ENCODE measurements at regions not wholly inside any gene's neighbourhood (a gene's known extent, or its start where the extent isn't known, plus 50 kb on each side); places are given as distances from the start of the nearest gene placed in this dataset.

GRCh38 chr18:61950371-61950770 lies 57.6 kb upstream of the RNF152 start:
- peaks cover 15 to 37% of the 10 kb centered on the region in 2 donors for H3K4me1 ChIP-seq (ENCODE audit: control insufficient read depth in 1 of 2, low read depth in 2 of 2)
- H3K27ac ChIP-seq = peak overlapping the region; percentile 63 to 74
- no peaks in the 10 kb centered on the region for H3K27me3 ChIP-seq (replicated peaks; ENCODE audit: insufficient read depth)
- H3K4me3 ChIP-seq = peak overlapping the region; percentile 59
- no peak for ATAC-seq (ENCODE audit: insufficient number of reproducible peaks, low FRiP score, low read depth)
- DNase-seq (ENCODE audit: low spot score) = no peak
- no peak for TF ChIP-seq CTCF (IDR thresholded peaks at IDR 0.05)
- H3K9me3 ChIP-seq = no peaks in the 10 kb centered on the region
- H3K36me3 ChIP-seq = no peaks in the 10 kb centered on the region

- Histone ChIP-seq H3K4me1 (ENCODE audit: control insufficient read depth in 1 of 2, low read depth in 2 of 2) (peaks cover 15 to 37% of the 10 kb centered on the region in 2 donors), H3K27ac (peak overlapping the region; percentile 63 to 74), H3K36me3 (no peaks in the 10 kb centered on the region), H3K9me3 (no peaks in the 10 kb centered on the region), H3K27me3 (replicated peaks; ENCODE audit: insufficient read depth) (no peaks in the 10 kb centered on the region), H3K4me3 (peak overlapping the region; percentile 59)
- TF ChIP-seq CTCF (IDR thresholded peaks at IDR 0.05) = no peak
- ATAC-seq (ENCODE audit: insufficient number of reproducible peaks, low FRiP score, low read depth) (peak; percentile 83), DNase-seq (ENCODE audit: low spot score) (peak; percentile 33)
These were observed 57.1 kb upstream of the RNF152 start for GRCh38 chr18:61949946-61950345.

- Histone ChIP-seq H3K4me3 (no peak overlapping the region), H3K36me3 (no peaks in the 10 kb centered on the region)
These were observed 56.1 kb upstream of the RNF152 start for GRCh38 chr18:61948846-61949438.

GRCh38 chr18:61948281-61948741 lies 55.5 kb upstream of the RNF152 start:
- Histone ChIP-seq H3K27me3 (replicated peaks; ENCODE audit: insufficient read depth) (no peaks in the 10 kb centered on the region), H3K27ac (no peak overlapping the region), H3K4me3 (no peak overlapping the region), H3K9me3 (no peaks in the 10 kb centered on the region), H3K4me1 (ENCODE audit: control insufficient read depth in 1 of 2, low read depth in 2 of 2) (peaks cover 15 to 37% of the 10 kb centered on the region in 2 donors), H3K36me3 (no peaks in the 10 kb centered on the region)
- no peak for TF ChIP-seq CTCF (IDR thresholded peaks at IDR 0.05)
- DNase-seq (ENCODE audit: low spot score) = no peak
- ATAC-seq (ENCODE audit: insufficient number of reproducible peaks, low FRiP score, low read depth) = no peak

More at GRCh38 chr18:61948846-61949438, 56.1 kb upstream of the RNF152 start:
- no peak for ATAC-seq (ENCODE audit: insufficient number of reproducible peaks, low FRiP score, low read depth)
- no peak for DNase-seq (ENCODE audit: low spot score)
- H3K27me3 ChIP-seq (replicated peaks; ENCODE audit: insufficient read depth) = no peaks in the 10 kb centered on the region
- H3K9me3 ChIP-seq = no peaks in the 10 kb centered on the region
- no peak for TF ChIP-seq CTCF (IDR thresholded peaks at IDR 0.05)
- peaks cover 15 to 37% of the 10 kb centered on the region in 2 donors for H3K4me1 ChIP-seq (ENCODE audit: control insufficient read depth in 1 of 2, low read depth in 2 of 2)
- no peak overlapping the region for H3K27ac ChIP-seq

- peak overlapping the region in 1 of 2 donors; percentile 13 for H3K27ac ChIP-seq
- DNase-seq (ENCODE audit: low spot score) (no peak), ATAC-seq (ENCODE audit: insufficient number of reproducible peaks, low FRiP score, low read depth) (no peak)
- TF ChIP-seq CTCF (IDR thresholded peaks at IDR 0.05) = no peak
- no peaks in the 10 kb centered on the region for H3K9me3 ChIP-seq
- H3K36me3 ChIP-seq = no peaks in the 10 kb centered on the region
- no peaks in the 10 kb centered on the region for H3K27me3 ChIP-seq (replicated peaks; ENCODE audit: insufficient read depth)
- H3K4me1 ChIP-seq (ENCODE audit: control insufficient read depth in 1 of 2, low read depth in 2 of 2) = peaks cover 15 to 42% of the 10 kb centered on the region in 2 donors
- no peak overlapping the region for H3K4me3 ChIP-seq
These were observed 53.6 kb upstream of the RNF152 start for GRCh38 chr18:61946449-61946848.

All from thoracic aorta (tissue), 2 donors.